ENCODE measurements at regions not wholly inside any gene's neighbourhood (a gene's known extent, or its start where the extent isn't known, plus 50 kb on each side); places are given as distances from the start of the nearest gene placed in this dataset.

DNA sequence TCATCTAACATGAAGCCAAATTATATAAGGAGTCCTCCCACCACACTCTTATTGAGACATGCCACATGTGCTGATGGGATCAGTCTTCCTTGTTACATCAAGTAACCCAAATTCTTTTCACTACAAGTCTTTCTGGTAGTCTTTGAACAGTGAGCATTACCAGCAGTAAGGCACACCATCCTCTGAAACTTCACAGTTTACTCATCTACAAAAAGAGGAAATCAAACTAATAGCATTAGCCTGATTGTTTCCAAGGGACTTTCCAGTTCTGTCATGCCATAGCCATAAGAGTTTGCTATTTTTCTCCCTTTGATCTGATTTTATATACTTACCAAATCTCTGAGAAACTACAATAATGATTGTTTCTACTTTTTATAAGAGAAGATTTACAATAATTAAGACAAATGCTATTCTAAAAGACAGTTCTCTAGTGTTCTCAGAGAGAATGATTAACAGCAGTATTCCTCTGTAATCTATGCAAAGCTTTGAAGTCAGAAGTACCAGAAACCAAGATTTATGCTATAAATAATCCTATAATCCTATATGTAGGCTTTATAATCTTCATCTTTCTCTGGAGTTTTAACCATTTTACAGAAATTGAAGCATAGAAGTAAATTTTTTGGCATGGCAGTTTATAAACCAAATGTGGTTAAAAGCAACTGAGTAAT lies 166.2 kb upstream of the ACO1 start:
- no peak for TF ChIP-seq CTCF (conservative IDR thresholded peaks at IDR 0.05)
- no peak for TF ChIP-seq EZH2 (IDR thresholded peaks at IDR 0.05; ENCODE audit: low read depth)

All from PC-9 (cell line).